ENCODE measurements at regions not wholly inside any gene's neighbourhood (a gene's known extent, or its start where the extent isn't known, plus 50 kb on each side); places are given as distances from the start of the nearest gene placed in this dataset.

- H3K4me1 ChIP-seq, result peaks cover 0 to 5% (median 0%) of the 10 kb centered on the region in 3 donors
- WGBS, 2 donors, result 4 to 6% methylated on average over 1 of the region's 1 CpG
- TF ChIP-seq POLR2A (IDR thresholded peaks at IDR 0.05), result no peak
- TF ChIP-seq, protein P1, sequence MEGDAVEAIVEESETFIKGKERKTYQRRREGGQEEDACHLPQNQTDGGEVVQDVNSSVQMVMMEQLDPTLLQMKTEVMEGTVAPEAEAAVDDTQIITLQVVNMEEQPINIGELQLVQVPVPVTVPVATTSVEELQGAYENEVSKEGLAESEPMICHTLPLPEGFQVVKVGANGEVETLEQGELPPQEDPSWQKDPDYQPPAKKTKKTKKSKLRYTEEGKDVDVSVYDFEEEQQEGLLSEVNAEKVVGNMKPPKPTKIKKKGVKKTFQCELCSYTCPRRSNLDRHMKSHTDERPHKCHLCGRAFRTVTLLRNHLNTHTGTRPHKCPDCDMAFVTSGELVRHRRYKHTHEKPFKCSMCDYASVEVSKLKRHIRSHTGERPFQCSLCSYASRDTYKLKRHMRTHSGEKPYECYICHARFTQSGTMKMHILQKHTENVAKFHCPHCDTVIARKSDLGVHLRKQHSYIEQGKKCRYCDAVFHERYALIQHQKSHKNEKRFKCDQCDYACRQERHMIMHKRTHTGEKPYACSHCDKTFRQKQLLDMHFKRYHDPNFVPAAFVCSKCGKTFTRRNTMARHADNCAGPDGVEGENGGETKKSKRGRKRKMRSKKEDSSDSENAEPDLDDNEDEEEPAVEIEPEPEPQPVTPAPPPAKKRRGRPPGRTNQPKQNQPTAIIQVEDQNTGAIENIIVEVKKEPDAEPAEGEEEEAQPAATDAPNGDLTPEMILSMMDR (IDR thresholded peaks at IDR 0.05), result no peak
- no peak for DNase-seq
- no peaks in the 10 kb centered on the region for H3K27me3 ChIP-seq
- H3K4me3 ChIP-seq, result no peak overlapping the region
- intact Hi-C loops (cut with DNase I), result no loop called here
- H3K36me3 ChIP-seq, result no peaks in the 10 kb centered on the region
- H3K27ac ChIP-seq, result no peak overlapping the region
- no peaks in the 10 kb centered on the region for H3K9me3 ChIP-seq
Observed at GRCh38 chr5:60514152-60514551, 185.8 kb downstream of the DEPDC1B start.

GRCh38 chr5:60512117-60512516 lies 187.8 kb downstream of the DEPDC1B start:
- H3K27me3 ChIP-seq, result no peaks in the 10 kb centered on the region
- H3K4me3 ChIP-seq, result no peak overlapping the region
- H3K27ac ChIP-seq, result no peak overlapping the region
- H3K9me3 ChIP-seq, result no peaks in the 10 kb centered on the region
- DNase-seq, result no peak
- no peaks in the 10 kb centered on the region for H3K4me1 ChIP-seq
- intact Hi-C loops (cut with DNase I), result no loop called here
- no peaks in the 10 kb centered on the region for H3K36me3 ChIP-seq
- no peak for TF ChIP-seq POLR2A (IDR thresholded peaks at IDR 0.05)
- TF ChIP-seq, protein P1 (IDR thresholded peaks at IDR 0.05), result no peak

DNA sequence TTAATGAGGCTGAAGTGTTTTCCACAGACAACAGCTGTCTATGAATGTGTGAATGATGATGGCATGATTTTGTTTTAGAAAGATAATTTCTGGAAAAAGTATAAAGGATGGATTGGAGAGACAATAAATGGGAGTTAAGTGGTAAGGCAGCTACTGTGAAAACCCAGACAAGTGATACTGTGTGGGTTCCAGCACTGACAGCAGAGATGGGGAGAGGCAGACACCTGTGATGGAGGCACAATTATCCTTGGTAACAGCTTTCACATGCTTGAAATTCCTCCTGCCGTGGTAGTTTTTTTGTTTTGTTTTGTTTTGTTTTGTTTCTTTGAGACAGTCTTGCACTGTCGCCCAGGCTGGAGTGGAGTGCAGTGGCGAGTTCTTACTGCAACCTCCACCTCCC lies 189.3 kb downstream of the DEPDC1B start:
- DNase-seq, result no peak
- no peak overlapping the region for H3K27ac ChIP-seq
- no peak for TF ChIP-seq POLR2A (IDR thresholded peaks at IDR 0.05)
- TF ChIP-seq, protein P1 (IDR thresholded peaks at IDR 0.05), result no peak
- WGBS, 2 donors, result 60 to 61% methylated on average over 3 of the region's 3 CpGs
- no peaks in the 10 kb centered on the region for H3K36me3 ChIP-seq
- H3K4me3 ChIP-seq, result no peak overlapping the region
- H3K4me1 ChIP-seq, result no peaks in the 10 kb centered on the region
- H3K9me3 ChIP-seq, result no peaks in the 10 kb centered on the region
- intact Hi-C loops (cut with DNase I), result no loop called here
- H3K27me3 ChIP-seq, result no peaks in the 10 kb centered on the region

- Histone ChIP-seq H3K4me1 (no peaks in the 10 kb centered on the region), H3K27ac (no peak overlapping the region), H3K27me3 (no peaks in the 10 kb centered on the region), H3K4me3 (no peak overlapping the region), H3K36me3 (no peaks in the 10 kb centered on the region), H3K9me3 (no peaks in the 10 kb centered on the region)
- no peak for TF ChIP-seq POLR2A (IDR thresholded peaks at IDR 0.05)
- TF ChIP-seq, protein P1 (IDR thresholded peaks at IDR 0.05), result no peak
- intact Hi-C loops (cut with DNase I), result no loop called here
- 75 to 87% methylated on average over 3 of the region's 3 CpGs for WGBS, 2 donors
- DNase-seq, result no peak
Observed at GRCh38 chr5:60510049-60510448, 189.9 kb downstream of the DEPDC1B start.

DNA sequence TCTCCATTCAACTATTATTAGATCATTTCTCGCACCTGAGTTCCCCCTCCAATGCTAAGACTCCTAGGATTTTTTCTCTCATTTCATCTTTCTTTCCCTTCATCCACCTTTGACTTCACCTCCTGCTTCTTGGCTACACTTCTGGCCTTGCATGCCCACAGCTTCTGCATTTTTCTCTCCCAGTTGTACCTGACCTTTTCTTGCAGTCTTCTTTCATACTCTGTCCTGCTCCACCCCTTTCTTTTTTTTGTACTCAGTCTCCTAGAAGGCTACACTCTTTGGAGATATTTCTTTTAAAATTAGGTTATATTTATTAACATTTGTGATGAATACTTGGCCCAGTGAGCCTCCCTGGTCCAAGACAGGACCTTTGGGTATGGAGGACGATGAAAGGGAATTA lies 190.4 kb downstream of the DEPDC1B start:
- Histone ChIP-seq H3K27me3 (no peaks in the 10 kb centered on the region), H3K36me3 (no peaks in the 10 kb centered on the region), H3K9me3 (no peaks in the 10 kb centered on the region), H3K4me3 (no peak overlapping the region), H3K4me1 (no peaks in the 10 kb centered on the region), H3K27ac (no peak overlapping the region)
- DNase-seq, result no peak
- 90 to 91% methylated on average over 2 of the region's 2 CpGs for WGBS, 2 donors
- TF ChIP-seq, protein P1 (IDR thresholded peaks at IDR 0.05), result no peak
- TF ChIP-seq POLR2A (IDR thresholded peaks at IDR 0.05), result no peak
- intact Hi-C loops (cut with DNase I), result no loop called here
